Fibroblast of lung (primary cell): ENCODE measurements at regions not wholly inside any gene's neighbourhood (a gene's known extent, or its start where the extent isn't known, plus 50 kb on each side); places are given as distances from the start of the nearest gene placed in this dataset.

Source experiments
- EZH2 ChIP-seq: IDR thresholded peaks from 2 replicates; pipeline ENCODE4 v1.5.1; 2012; ENCODE audit warnings: low read length, control low read depth, mild to moderate bottlenecking; ENCODE audit errors: missing control alignments
- TF ChIP-seq, protein P1 (sequence below), 2 donors: IDR thresholded peaks in 1 of 2; conservative IDR thresholded peaks in 1 of 2; 1 replicate in 1 of 2; 2 replicates in 1 of 2; pipeline ENCODE4 v1.5.1; 2011 to 2012; ENCODE audit warnings: low read length in 2 of 2, control low read depth in 1 of 2, inconsistent platforms in 1 of 2, low read depth in 1 of 2, mild to moderate bottlenecking in 1 of 2

DNA sequence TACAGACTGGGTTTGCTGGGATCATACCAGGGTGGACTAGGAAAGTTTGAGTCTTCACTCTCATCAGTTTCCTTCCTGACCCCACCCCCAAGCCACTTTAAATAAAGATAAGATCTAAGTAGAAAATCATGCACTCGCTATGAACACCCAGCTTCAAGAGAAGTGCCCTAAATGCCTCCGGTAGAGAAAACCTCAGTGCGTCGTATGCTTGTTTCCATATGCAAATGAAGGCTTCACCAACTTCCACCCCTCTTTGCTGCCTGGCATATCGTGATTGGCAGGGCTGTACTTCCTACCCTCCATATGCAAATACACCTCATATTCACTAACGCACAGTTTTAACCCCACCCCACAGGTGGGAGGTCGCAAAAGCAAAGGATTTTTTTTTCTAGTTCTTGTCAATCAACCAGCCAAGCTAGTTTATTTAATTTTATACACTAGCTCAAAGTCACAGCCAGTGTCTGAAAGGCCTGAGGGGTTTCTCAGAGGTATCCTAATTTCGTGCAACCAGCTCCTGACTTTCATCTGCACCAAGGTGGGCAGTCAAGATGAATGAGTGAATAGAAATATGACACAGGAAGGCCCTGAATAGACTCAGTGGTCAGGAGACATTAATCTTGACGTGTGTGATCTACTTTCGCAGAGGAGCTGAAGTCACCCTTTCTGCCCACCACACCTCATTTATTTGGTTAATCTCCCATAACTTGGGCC lies 121.1 kb upstream of the TSHZ3 start:
- TF ChIP-seq, protein P1, sequence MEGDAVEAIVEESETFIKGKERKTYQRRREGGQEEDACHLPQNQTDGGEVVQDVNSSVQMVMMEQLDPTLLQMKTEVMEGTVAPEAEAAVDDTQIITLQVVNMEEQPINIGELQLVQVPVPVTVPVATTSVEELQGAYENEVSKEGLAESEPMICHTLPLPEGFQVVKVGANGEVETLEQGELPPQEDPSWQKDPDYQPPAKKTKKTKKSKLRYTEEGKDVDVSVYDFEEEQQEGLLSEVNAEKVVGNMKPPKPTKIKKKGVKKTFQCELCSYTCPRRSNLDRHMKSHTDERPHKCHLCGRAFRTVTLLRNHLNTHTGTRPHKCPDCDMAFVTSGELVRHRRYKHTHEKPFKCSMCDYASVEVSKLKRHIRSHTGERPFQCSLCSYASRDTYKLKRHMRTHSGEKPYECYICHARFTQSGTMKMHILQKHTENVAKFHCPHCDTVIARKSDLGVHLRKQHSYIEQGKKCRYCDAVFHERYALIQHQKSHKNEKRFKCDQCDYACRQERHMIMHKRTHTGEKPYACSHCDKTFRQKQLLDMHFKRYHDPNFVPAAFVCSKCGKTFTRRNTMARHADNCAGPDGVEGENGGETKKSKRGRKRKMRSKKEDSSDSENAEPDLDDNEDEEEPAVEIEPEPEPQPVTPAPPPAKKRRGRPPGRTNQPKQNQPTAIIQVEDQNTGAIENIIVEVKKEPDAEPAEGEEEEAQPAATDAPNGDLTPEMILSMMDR (conservative IDR thresholded peaks at IDR 0.05 in 1 of 2, IDR thresholded peaks at IDR 0.05 in 1 of 2; ENCODE audit: low read depth in 1 of 2, low read length in 2 of 2): no peak
- no peak for TF ChIP-seq EZH2
